Stomach (tissue), 8 donors: ENCODE measurements at regions not wholly inside any gene's neighbourhood (a gene's known extent, or its start where the extent isn't known, plus 50 kb on each side); places are given as distances from the start of the nearest gene placed in this dataset.
A peak's percentile ranks its signal among the peaks of the same experiment; 100 is the strongest.
"Not testable (repeated sequence)": the region's sequence is repeated elsewhere in the genome, so short reads cannot be mapped to it uniquely, and the experiment has no call there.

ENCODE experiments used
- DNase-seq, 2 donors: peaks; one replicate each; pipeline versions ENCODE4 v3.0.0 to v3.0.0-alpha.2; 2013 to 2019
- H3K27ac ChIP-seq, 5 donors: fragments of 200-600 bp in 4 of 5; sonication (generic) in 4 of 5; one replicate each; pipeline ENCODE4 v1.5.1; 2013 to 2019; ENCODE audit warnings: mild to moderate bottlenecking in 1 of 5, moderate library complexity in 1 of 5
- H3K27me3 ChIP-seq, 3 donors: fragments of 200-600 bp; sonication (generic); one replicate each; pipeline ENCODE4 v1.5.1; 2017 to 2019; ENCODE audit warnings: mixed run types in 1 of 3
- H3K36me3 ChIP-seq, 4 donors: fragments of 200-600 bp; sonication (generic); 1 replicate in 3 of 4; 2 replicates in 1 of 4; pipeline ENCODE4 v1.5.1; 2016 to 2019
- H3K4me1 ChIP-seq, 4 donors: fragments of 200-600 bp; sonication (generic); one replicate each; pipeline ENCODE4 v1.5.1; 2016 to 2019
- H3K4me3 ChIP-seq, 4 donors: fragments of 200-600 bp; sonication (generic) in 3 of 4; one replicate each; pipeline ENCODE4 v1.5.1; 2016 to 2019; ENCODE audit warnings: mild to moderate bottlenecking in 1 of 4
- H3K9me3 ChIP-seq, 4 donors: fragments of 200-600 bp; sonication (generic); one replicate each; pipeline ENCODE4 v1.5.1; 2016 to 2019
- CTCF ChIP-seq, 7 experiments: fragments of 450-650 bp in 4 of 7; fragments of 200-600 bp in 3 of 7; sonication (generic) in 3 of 7; IDR thresholded peaks; one replicate each; pipeline ENCODE4 v1.5.1; 2016 to 2019; ENCODE audit warnings: antibody characterized with exemption in 7 of 7, control low read depth in 2 of 7, mild to moderate bottlenecking in 1 of 7
- EP300 ChIP-seq: sonication (generic); formaldehyde crosslinking; IDR thresholded peaks from one replicate; pipeline ENCODE4 v1.6.1; 2017; ENCODE audit warnings: antibody characterized with exemption
- POLR2A ChIP-seq, 4 donors: fragments of 450-650 bp; IDR thresholded peaks; one replicate each; pipeline ENCODE4 v1.6.1; 2016; ENCODE audit warnings: antibody characterized with exemption in 4 of 4, control low read depth in 2 of 4, mild to moderate bottlenecking in 1 of 4, moderate library complexity in 1 of 4
- POLR2AphosphoS5 ChIP-seq, 3 donors: sonication (generic); formaldehyde crosslinking; IDR thresholded peaks; one replicate each; pipeline ENCODE4 v1.6.1; 2016; ENCODE audit warnings: antibody characterized with exemption in 3 of 3
- WGBS, 5 donors: extraction: QIAGEN DNeasy Blood & Tissue Kit in 3 of 5; methylation state at CpG; one replicate each; pipeline versions ENCODE4 v1.1.5 to v1.1.7; 2013 to 2018; 5-methylcytosine and 5-hydroxymethylcytosine counted together
- intact Hi-C: fragments of 100-400 bp; cut with DNase I; formaldehyde crosslinking; loops from one replicate; pipeline ENCODE4 v1.15.1; 2023; ENCODE audit warnings: low total_unique reads
- donor health status: healthy with polysubstance abuse.
- donor health status: Bipolar disorder and iron deficiency.
- donor health status: healthy.

GRCh38 chr2:241984271-241984655 is 114.7 kb downstream of the RTP5 start:
- intact Hi-C loops: no loop called here
- H3K4me3 ChIP-seq: no peak overlapping the region
- peaks cover 0 to 5% (median 0%) of the 10 kb centered on the region in 3 donors for H3K27me3 ChIP-seq
- H3K36me3 ChIP-seq: no peaks in the 10 kb centered on the region
- no peaks in the 10 kb centered on the region for H3K4me1 ChIP-seq
- no peaks in the 10 kb centered on the region for H3K9me3 ChIP-seq
- WGBS, 5 donors: 75 to 82% (median 79%) methylated on average over 12 of the region's 12 CpGs
- DNase-seq: no peak
- no peak overlapping the region for H3K27ac ChIP-seq
- TF ChIP-seq CTCF (IDR thresholded peaks at IDR 0.05) (no peak), POLR2A (IDR thresholded peaks at IDR 0.05) (no peak), EP300 (no peak), POLR2AphosphoS5 (IDR thresholded peaks at IDR 0.05) (no peak)

DNA sequence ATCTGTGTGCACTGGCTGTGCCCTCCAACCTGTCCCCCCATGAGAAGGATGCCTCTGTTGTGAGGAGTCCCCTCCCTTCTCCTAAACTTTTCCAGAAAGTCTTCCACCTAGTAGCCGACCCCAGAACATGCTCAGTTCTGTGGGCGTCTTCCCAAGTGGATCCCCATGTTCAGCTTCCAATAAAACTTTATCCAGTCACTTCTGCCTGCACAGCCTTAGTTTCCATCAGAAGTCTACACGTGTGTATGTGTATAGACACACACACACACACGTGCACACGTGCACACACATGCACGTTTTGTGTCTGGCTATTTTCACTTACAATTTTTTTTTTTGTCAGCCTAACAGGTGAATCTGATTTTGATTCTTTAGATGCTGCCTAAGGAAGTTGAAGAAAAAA is 115.1 kb downstream of the RTP5 start:
- Histone ChIP-seq H3K4me3 (no peak overlapping the region), H3K9me3 (no peaks in the 10 kb centered on the region), H3K4me1 (no peaks in the 10 kb centered on the region), H3K27ac (no peak overlapping the region), H3K36me3 (no peaks in the 10 kb centered on the region), H3K27me3 (peaks cover 0 to 5% (median 0%) of the 10 kb centered on the region in 3 donors)
- no peak for TF ChIP-seq POLR2A (IDR thresholded peaks at IDR 0.05)
- TF ChIP-seq EP300: no peak
- TF ChIP-seq CTCF (IDR thresholded peaks at IDR 0.05): no peak
- no peak for TF ChIP-seq POLR2AphosphoS5 (IDR thresholded peaks at IDR 0.05)
- peak in 1 of 2 donors; percentile 3 for DNase-seq
- intact Hi-C loops: no loop called here
- 81 to 89% (median 86%) methylated on average over 6 of the region's 6 CpGs for WGBS, 5 donors

DNA sequence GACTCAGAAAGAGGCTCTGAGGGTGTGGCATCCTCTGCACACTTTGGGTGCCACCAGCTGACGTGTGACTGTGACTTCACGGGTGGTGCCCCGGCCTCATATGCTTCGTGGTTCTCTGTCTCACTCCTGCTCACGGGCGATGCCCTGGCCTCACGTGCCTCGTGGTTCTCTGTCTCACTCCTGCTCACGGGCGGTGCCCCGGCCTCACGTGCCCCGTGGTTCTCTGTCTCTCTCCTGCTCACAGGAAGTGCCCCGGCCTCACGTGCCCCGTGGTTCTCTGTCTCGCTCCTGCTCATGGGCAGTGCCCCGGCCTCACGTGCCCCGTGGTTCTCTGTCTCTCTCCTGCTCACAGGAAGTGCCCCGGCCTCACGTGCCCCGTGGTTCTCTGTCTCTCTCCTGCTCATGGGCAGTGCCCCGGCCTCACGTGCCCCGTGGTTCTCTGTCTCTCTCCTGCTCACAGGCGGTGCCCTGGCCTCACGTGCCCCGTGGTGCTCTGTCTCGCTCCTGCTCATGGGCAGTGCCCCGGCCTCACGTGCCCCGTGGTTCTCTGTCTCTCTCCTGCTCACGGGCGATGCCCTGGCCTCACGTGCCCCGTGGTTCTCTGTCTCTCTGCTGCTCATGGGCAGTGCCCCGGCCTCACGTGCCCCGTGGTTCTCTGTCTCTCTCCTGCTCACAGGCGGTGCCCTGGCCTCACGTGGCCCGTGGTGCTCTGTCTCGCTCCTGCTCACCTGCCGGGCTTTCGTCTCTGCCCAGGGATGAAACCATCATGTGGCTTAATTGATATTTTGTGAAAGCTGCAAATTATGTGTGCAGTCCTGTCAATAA is 115.8 kb downstream of the RTP5 start:
- 72 to 77% (median 76%) methylated on average over 15 to 46 of the region's 46 CpGs for WGBS, 5 donors
- H3K4me1 ChIP-seq, H3K27ac ChIP-seq, H3K27me3 ChIP-seq, H3K4me3 ChIP-seq, H3K9me3 ChIP-seq, H3K36me3 ChIP-seq, intact Hi-C loops: not testable (repeated sequence)
- peak; percentile 21 to 27 for DNase-seq

DNA sequence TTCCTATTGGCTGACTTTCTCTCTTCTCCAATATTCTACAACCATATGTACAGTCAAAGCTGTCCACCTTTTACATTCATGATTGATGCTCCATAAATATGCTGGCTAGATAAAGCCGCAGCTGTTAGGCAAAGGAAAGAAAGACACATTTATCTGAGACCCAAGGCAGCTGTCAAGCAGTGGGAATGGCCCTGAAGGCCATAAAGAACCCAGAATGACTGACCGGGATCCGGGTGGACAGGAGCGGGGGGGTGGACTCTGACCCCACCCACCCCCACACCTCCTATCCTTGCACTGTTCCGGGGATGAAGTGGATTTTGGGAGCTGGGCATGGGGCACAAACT is 116.4 kb downstream of the RTP5 start:
- no peaks in the 10 kb centered on the region for H3K9me3 ChIP-seq
- H3K4me3 ChIP-seq: no peak overlapping the region
- no peaks in the 10 kb centered on the region for H3K4me1 ChIP-seq
- no peak for TF ChIP-seq EP300
- no peak for TF ChIP-seq POLR2A (IDR thresholded peaks at IDR 0.05)
- peaks cover 0 to 5% (median 0%) of the 10 kb centered on the region in 3 donors for H3K27me3 ChIP-seq
- DNase-seq: no peak
- WGBS, 5 donors: 62 to 84% (median 68%) methylated on average over 5 of the region's 5 CpGs
- H3K36me3 ChIP-seq: no peaks in the 10 kb centered on the region
- intact Hi-C loops: no loop called here
- H3K27ac ChIP-seq: no peak overlapping the region

GRCh38 chr2:241986836-241987641 is 117.5 kb downstream of the RTP5 start:
- intact Hi-C loops: no loop called here
- Histone ChIP-seq H3K9me3 (no peaks in the 10 kb centered on the region), H3K4me3 (no peak overlapping the region), H3K36me3 (no peaks in the 10 kb centered on the region), H3K27ac (no peak overlapping the region), H3K4me1 (no peaks in the 10 kb centered on the region), H3K27me3 (peaks cover 0 to 5% (median 0%) of the 10 kb centered on the region in 3 donors)
- TF ChIP-seq EP300: no peak
- no peak for TF ChIP-seq POLR2A (IDR thresholded peaks at IDR 0.05)
- TF ChIP-seq POLR2AphosphoS5 (IDR thresholded peaks at IDR 0.05): no peak
- no peak for TF ChIP-seq CTCF (IDR thresholded peaks at IDR 0.05)
- 81 to 89% (median 87%) methylated on average over 38 to 43 of the region's 43 CpGs for WGBS, 5 donors
- DNase-seq: no peak
